Caco-2 (cell line): ENCODE measurements at regions not wholly inside any gene's neighbourhood (a gene's known extent, or its start where the extent isn't known, plus 50 kb on each side); places are given as distances from the start of the nearest gene placed in this dataset.
A peak's percentile ranks its signal among the peaks of the same experiment; 100 is the strongest.

Experiments used
- BruUV-seq: library from RNA; stranded (reverse); fragments of 400-500 nt; replicated peaks from 2 replicates; lab custom pipeline; 2021; lab: Mats Ljungman, UMichigan
- CTCF ChIA-PET: fragments of 300-600 bp; sonication (Branson Sonifier 250); formaldehyde crosslinking; loops from one replicate; lab custom pipeline; 2022; ENCODE audit warnings: antibody characterized with exemption; lab: Charles Lee
- POLR2A ChIA-PET: fragments of 300-600 bp; sonication (Branson Sonifier 250); formaldehyde crosslinking; loops from one replicate; lab custom pipeline; 2022; ENCODE audit warnings: antibody characterized with exemption; lab: Charles Lee
- DNase-seq, 2 experiments: peaks; one replicate each; pipeline versions ENCODE4 v3.0.0 to v3.0.0-alpha.2; 2020 to 2022
- H3K27me3 ChIP-seq: replicated peaks from 2 replicates; pipeline ENCODE4 v1.6.0; 2011; ENCODE audit warnings: low read length; ENCODE audit not compliant: control insufficient read depth, insufficient read depth
- H3K36me3 ChIP-seq: 2 replicates; pipeline ENCODE4 v1.5.1; 2011; ENCODE audit warnings: low read length; ENCODE audit not compliant: control insufficient read depth, insufficient read depth
- H3K4me1 ChIP-seq: fragments of 250-450 bp; sonication (Bioruptor Pico); 2 replicates; pipeline ENCODE4 v1.5.1; 2020; ENCODE audit warnings: mild to moderate bottlenecking
- H3K4me3 ChIP-seq: 2 replicates; pipeline ENCODE4 v1.5.1; 2011; ENCODE audit warnings: low read depth, mild to moderate bottlenecking, control low read depth, low read length
- H3K9me3 ChIP-seq: fragments of 250-450 bp; sonication (Bioruptor Pico); 2 replicates; pipeline ENCODE4 v1.5.1; 2020; ENCODE audit warnings: mild to moderate bottlenecking, moderate library complexity
- H3K27ac Mint-ChIP-seq: one replicate; pipeline ENCODE4 v1.8.0; 2022; ENCODE audit warnings: mixed read lengths; ENCODE audit not compliant: unreplicated experiment
- H3K27me3 Mint-ChIP-seq: one replicate; pipeline ENCODE4 v1.8.0; 2022; ENCODE audit warnings: mixed read lengths; ENCODE audit not compliant: insufficient read depth, unreplicated experiment
- H3K36me3 Mint-ChIP-seq: one replicate; pipeline ENCODE4 v1.8.0; 2022; ENCODE audit warnings: mild to moderate bottlenecking, mixed read lengths; ENCODE audit not compliant: insufficient read depth, unreplicated experiment
- H3K4me1 Mint-ChIP-seq: one replicate; pipeline ENCODE4 v1.8.0; 2022; ENCODE audit warnings: low read depth, mixed read lengths; ENCODE audit not compliant: unreplicated experiment
- H3K4me3 Mint-ChIP-seq: one replicate; pipeline ENCODE4 v1.8.0; 2022; ENCODE audit warnings: mild to moderate bottlenecking, moderate library complexity, mixed read lengths; ENCODE audit not compliant: unreplicated experiment
- H3K9me3 Mint-ChIP-seq: one replicate; pipeline ENCODE4 v1.8.0; 2022; ENCODE audit warnings: mixed read lengths; ENCODE audit not compliant: unreplicated experiment
- intact Hi-C: fragments of 100-400 bp; cut with micrococcal nuclease; formaldehyde crosslinking; loops from one replicate; pipeline ENCODE4 v1.10.0; 2022; ENCODE audit not compliant: unreplicated experiment
- TF ChIP-seq, protein P1 (sequence below), 2 experiments: fragments of 200-600 bp in 1 of 2; IDR thresholded peaks; 1 replicate in 1 of 2; 2 replicates in 1 of 2; pipeline versions ENCODE4 v1.5.1 to v1.8.0; 2011 to 2022; ENCODE audit warnings: antibody characterized with exemption in 1 of 2, control low read depth in 1 of 2, inconsistent platforms in 1 of 2, low read depth in 1 of 2, low read length in 1 of 2, mild to moderate bottlenecking in 1 of 2, moderate library complexity in 1 of 2; ENCODE audit not compliant: insufficient read depth in 1 of 2, severe bottlenecking in 1 of 2, unreplicated experiment in 1 of 2

DNA sequence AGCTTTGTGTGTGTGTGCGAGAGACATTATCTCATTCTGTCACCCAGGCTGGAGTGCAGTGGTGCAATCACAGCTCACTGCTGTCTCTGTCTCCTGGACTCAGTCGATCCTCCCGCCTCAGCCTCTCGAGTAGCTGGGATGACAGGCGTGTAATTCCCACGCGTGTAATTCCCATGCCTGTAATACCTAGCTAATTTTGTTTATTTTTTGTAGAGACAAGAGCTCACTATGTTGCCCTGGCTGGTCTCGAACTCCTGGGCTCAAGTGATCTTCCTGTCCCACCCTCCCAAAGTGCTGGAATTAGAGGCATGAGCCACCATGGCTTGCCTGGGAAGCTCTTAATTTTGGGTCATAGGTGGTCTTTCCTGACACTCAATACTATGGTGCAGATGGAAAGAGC lies 205.3 kb upstream of the TNRC6C start:
- H3K4me1 Mint-ChIP-seq, result no peaks in the 10 kb centered on the region
- no peaks in the 10 kb centered on the region for H3K36me3 Mint-ChIP-seq
- DNase-seq, result no peak
- Histone ChIP-seq H3K36me3 (no peaks in the 10 kb centered on the region), H3K4me3 (no peak overlapping the region), H3K27me3 (no peaks in the 10 kb centered on the region), H3K4me1 (no peaks in the 10 kb centered on the region), H3K9me3 (peaks cover 7% of the 10 kb centered on the region; the same call in 1 of the 2 replicates)
- TF ChIP-seq, protein P1, sequence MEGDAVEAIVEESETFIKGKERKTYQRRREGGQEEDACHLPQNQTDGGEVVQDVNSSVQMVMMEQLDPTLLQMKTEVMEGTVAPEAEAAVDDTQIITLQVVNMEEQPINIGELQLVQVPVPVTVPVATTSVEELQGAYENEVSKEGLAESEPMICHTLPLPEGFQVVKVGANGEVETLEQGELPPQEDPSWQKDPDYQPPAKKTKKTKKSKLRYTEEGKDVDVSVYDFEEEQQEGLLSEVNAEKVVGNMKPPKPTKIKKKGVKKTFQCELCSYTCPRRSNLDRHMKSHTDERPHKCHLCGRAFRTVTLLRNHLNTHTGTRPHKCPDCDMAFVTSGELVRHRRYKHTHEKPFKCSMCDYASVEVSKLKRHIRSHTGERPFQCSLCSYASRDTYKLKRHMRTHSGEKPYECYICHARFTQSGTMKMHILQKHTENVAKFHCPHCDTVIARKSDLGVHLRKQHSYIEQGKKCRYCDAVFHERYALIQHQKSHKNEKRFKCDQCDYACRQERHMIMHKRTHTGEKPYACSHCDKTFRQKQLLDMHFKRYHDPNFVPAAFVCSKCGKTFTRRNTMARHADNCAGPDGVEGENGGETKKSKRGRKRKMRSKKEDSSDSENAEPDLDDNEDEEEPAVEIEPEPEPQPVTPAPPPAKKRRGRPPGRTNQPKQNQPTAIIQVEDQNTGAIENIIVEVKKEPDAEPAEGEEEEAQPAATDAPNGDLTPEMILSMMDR (IDR thresholded peaks at IDR 0.05; ENCODE audit: insufficient read depth in 1 of 2, low read depth in 1 of 2, low read length in 1 of 2, severe bottlenecking in 1 of 2, unreplicated experiment in 1 of 2), result no peak
- peaks cover 2% of the 10 kb centered on the region for H3K27me3 Mint-ChIP-seq
- BruUV-seq, result no TSS peak
- H3K4me3 Mint-ChIP-seq, result no peak overlapping the region
- no peak overlapping the region for H3K27ac Mint-ChIP-seq
- ChIA-PET POLR2A (no interaction called here), CTCF (interaction anchor here (0.6 kb wide), 1 partner anchor 259 kb away, joined by 3 read pairs; no protein-coding TSS in a partner anchor)
- H3K9me3 Mint-ChIP-seq, result peaks cover 3% of the 10 kb centered on the region
- intact Hi-C loops, result no loop called here

DNA sequence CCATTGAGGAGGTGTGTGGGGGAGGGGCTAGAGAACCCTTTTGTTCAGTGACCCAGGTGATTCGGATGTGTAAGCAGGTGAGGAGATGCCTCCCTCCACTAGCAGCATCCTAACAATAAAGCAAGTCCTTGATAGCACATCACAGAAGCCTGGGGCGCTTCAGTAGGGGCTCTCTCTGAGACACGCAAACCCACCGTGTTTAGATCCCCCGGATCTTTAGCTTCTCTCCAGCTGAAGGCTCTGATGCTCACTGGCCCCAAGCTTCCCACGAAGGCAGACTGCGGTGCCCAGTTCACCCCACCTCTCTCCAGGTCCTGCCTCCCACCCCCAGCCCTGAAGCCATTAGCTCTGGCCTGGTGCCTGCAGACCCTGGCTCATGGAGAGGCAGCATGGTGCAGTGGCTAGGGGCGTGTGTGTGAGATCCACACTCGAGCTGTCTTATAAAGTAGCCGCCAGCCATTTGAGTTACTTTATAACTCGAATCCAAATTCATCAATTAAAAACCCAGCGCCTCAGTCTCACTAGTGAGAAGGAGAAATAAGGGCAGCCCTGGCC lies 204.7 kb upstream of the TNRC6C start:
- no peak for DNase-seq
- TF ChIP-seq, protein P1 (IDR thresholded peaks at IDR 0.05; ENCODE audit: insufficient read depth in 1 of 2, low read depth in 1 of 2, low read length in 1 of 2, severe bottlenecking in 1 of 2, unreplicated experiment in 1 of 2), result no peak
- Mint-ChIP-seq H3K4me3 (no peak overlapping the region), H3K9me3 (peaks cover 8% of the 10 kb centered on the region), H3K36me3 (no peaks in the 10 kb centered on the region), H3K27me3 (peaks cover 3% of the 10 kb centered on the region), H3K27ac (no peak overlapping the region), H3K4me1 (no peaks in the 10 kb centered on the region)
- Histone ChIP-seq H3K9me3 (peaks cover 7% of the 10 kb centered on the region; the same call in 1 of the 2 replicates), H3K4me1 (no peaks in the 10 kb centered on the region), H3K36me3 (no peaks in the 10 kb centered on the region), H3K4me3 (no peak overlapping the region), H3K27me3 (no peaks in the 10 kb centered on the region)
- intact Hi-C loops, result no loop called here
- no TSS peak for BruUV-seq
- CTCF ChIA-PET, result no interaction called here
- POLR2A ChIA-PET, result no interaction called here

DNA sequence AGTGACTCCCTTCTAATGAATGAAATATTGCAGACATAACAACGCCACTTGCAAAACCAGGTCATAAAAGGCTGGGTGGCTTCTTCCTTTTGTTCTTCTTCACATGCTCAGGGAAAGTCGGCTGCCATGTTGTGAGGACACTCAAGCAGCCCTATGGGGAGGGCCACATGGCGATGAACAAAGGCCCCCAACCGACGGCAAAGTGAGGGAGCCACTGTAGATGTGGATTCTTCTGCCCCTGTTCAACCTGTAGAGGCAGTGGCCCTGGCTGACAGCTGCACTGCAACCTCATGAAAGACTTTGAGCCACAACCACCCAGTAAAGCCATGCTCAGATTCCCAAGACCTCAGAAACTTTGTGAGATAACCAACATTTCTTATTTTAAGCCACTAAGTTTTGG lies 203.5 kb upstream of the TNRC6C start:
- no peaks in the 10 kb centered on the region for H3K27me3 ChIP-seq
- CTCF ChIA-PET, result no interaction called here
- TF ChIP-seq, protein P1 (IDR thresholded peaks at IDR 0.05; ENCODE audit: insufficient read depth in 1 of 2, low read depth in 1 of 2, low read length in 1 of 2, severe bottlenecking in 1 of 2, unreplicated experiment in 1 of 2), result no peak
- Mint-ChIP-seq H3K27ac (no peak overlapping the region), H3K4me1 (no peaks in the 10 kb centered on the region), H3K4me3 (no peak overlapping the region), H3K27me3 (peaks cover 3% of the 10 kb centered on the region), H3K36me3 (no peaks in the 10 kb centered on the region), H3K9me3 (peaks cover 10% of the 10 kb centered on the region)
- H3K4me3 ChIP-seq, result no peak overlapping the region
- H3K36me3 ChIP-seq, result no peaks in the 10 kb centered on the region
- H3K4me1 ChIP-seq, result no peaks in the 10 kb centered on the region
- POLR2A ChIA-PET, result no interaction called here
- BruUV-seq, result no TSS peak
- peaks cover 7% of the 10 kb centered on the region; the same call in 1 of the 2 replicates for H3K9me3 ChIP-seq
- intact Hi-C loops, result no loop called here
- peak in 1 of 2 experiments; percentile 7 for DNase-seq
